Endothelial cell of umbilical vein (primary cell): ENCODE measurements at regions not wholly inside any gene's neighbourhood (a gene's known extent, or its start where the extent isn't known, plus 50 kb on each side); places are given as distances from the start of the nearest gene placed in this dataset.

Experiments used
- BruUV-seq: library from RNA; stranded (reverse); fragments of 400-500 nt; replicated peaks from 2 replicates; lab custom pipeline; 2021; lab: Mats Ljungman, UMichigan
- CTCF ChIA-PET: fragments of 300-600, 350-600 bp; sonication (Branson Sonifier 250); formaldehyde crosslinking; loops from one replicate; lab custom pipeline; 2021; ENCODE audit warnings: antibody characterized with exemption, inconsistent platforms; lab: Charles Lee
- POLR2A ChIA-PET: fragments of 300-600, 350-600 bp; sonication (Branson Sonifier 250); formaldehyde crosslinking; loops from one replicate; lab custom pipeline; 2021; ENCODE audit warnings: antibody characterized with exemption, inconsistent platforms; lab: Charles Lee
- DNase-seq: peaks from one replicate; pipeline ENCODE4 v3.0.0-alpha.2; 2011; ENCODE audit warnings: low read depth, low spot score
- FAIRE-seq: peaks from 2 replicates; lab custom pipeline; 2011; peaks lifted over from hg19 to GRCh38; lab: Jason Lieb, UNC
- H2AFZ ChIP-seq: 2 replicates; pipeline ENCODE4 v1.6.0; 2012; ENCODE audit warnings: low read depth, low read length, control low read depth, inconsistent platforms
- H3K27ac ChIP-seq: 2 replicates; pipeline ENCODE4 v1.5.1; 2011; ENCODE audit warnings: low read depth, mild to moderate bottlenecking, control low read depth, low read length, moderate library complexity; ENCODE audit not compliant: insufficient read depth
- H3K27me3 ChIP-seq, 2 experiments: 2 replicates each; pipeline versions ENCODE4 v1.6.0 to v1.6.1; 2011; ENCODE audit warnings: low read length in 2 of 2, mixed read lengths in 1 of 2; ENCODE audit not compliant: control insufficient read depth in 2 of 2, insufficient read depth in 2 of 2
- H3K36me3 ChIP-seq, 2 experiments: 2 replicates in 1 of 2; 3 replicates in 1 of 2; pipeline ENCODE4 v1.5.1; 2011; ENCODE audit warnings: low read length in 2 of 2, mild to moderate bottlenecking in 1 of 2, moderate library complexity in 1 of 2; ENCODE audit not compliant: control insufficient read depth in 2 of 2, insufficient read depth in 2 of 2; ENCODE audit errors: extremely low read depth in 1 of 2
- H3K4me1 ChIP-seq: 3 replicates; pipeline ENCODE4 v1.5.1; 2011; ENCODE audit warnings: mild to moderate bottlenecking, low read length; ENCODE audit not compliant: control insufficient read depth, insufficient read depth; ENCODE audit errors: extremely low read depth
- H3K4me2 ChIP-seq: 2 replicates; pipeline ENCODE4 v1.6.1; 2011; ENCODE audit warnings: low read length, control low read depth, mixed read lengths; ENCODE audit not compliant: insufficient read depth
- H3K4me3 ChIP-seq, 3 experiments: fragments of 200-600 bp in 1 of 3; sonication (generic), shearing (Covaris generic) in 1 of 3; replicated peaks in 1 of 3; 2 replicates each; pipeline ENCODE4 v1.5.1; 2011 to 2016; ENCODE audit warnings: control low read depth in 3 of 3, low read length in 3 of 3, mild to moderate bottlenecking in 2 of 3, inconsistent platforms in 1 of 3, low read depth in 1 of 3, moderate library complexity in 1 of 3; ENCODE audit not compliant: insufficient read depth in 1 of 3
- H3K79me2 ChIP-seq: 2 replicates; pipeline ENCODE4 v1.6.0; 2012; ENCODE audit warnings: low read length, inconsistent platforms; ENCODE audit not compliant: control insufficient read depth, insufficient read depth
- H3K9ac ChIP-seq: replicated peaks from 2 replicates; pipeline ENCODE3; 2011; ENCODE audit warnings: low read length, control low read depth; ENCODE audit not compliant: insufficient read depth; ENCODE audit errors: extremely low read depth
- H3K9me1 ChIP-seq: replicated peaks from 3 replicates; pipeline ENCODE4 v1.6.0; 2011; ENCODE audit warnings: mild to moderate bottlenecking, low read length; ENCODE audit not compliant: control insufficient read depth, insufficient read depth; ENCODE audit errors: extremely low read depth
- H3K9me3 ChIP-seq: replicated peaks from 2 replicates; pipeline ENCODE4 v1.5.1; 2012; ENCODE audit warnings: low read length, inconsistent platforms; ENCODE audit not compliant: control insufficient read depth, insufficient read depth
- H4K20me1 ChIP-seq: replicated peaks from 2 replicates; pipeline ENCODE3; 2011; ENCODE audit warnings: mild to moderate bottlenecking, low read length; ENCODE audit not compliant: control insufficient read depth, insufficient read depth; ENCODE audit errors: extremely low read depth
- EZH2 ChIP-seq: IDR thresholded peaks from 2 replicates; pipeline ENCODE4 v1.6.1; 2012; ENCODE audit warnings: borderline replicate concordance, low read depth, mild to moderate bottlenecking, moderate library complexity, low read length, inconsistent platforms; ENCODE audit not compliant: severe bottlenecking
- FOS ChIP-seq: IDR thresholded peaks from 2 replicates; pipeline ENCODE4 v1.6.1; 2011; ENCODE audit warnings: mild to moderate bottlenecking, low read length, moderate library complexity, borderline replicate concordance; ENCODE audit not compliant: insufficient read depth
- GATA2 ChIP-seq: IDR thresholded peaks from 2 replicates; pipeline ENCODE4 v1.7.0; 2011; ENCODE audit warnings: low read depth, mild to moderate bottlenecking, moderate library complexity, mixed read lengths, low read length; ENCODE audit not compliant: insufficient read length, insufficient read depth
- JUN ChIP-seq: IDR thresholded peaks from 2 replicates; pipeline ENCODE4 v1.6.1; 2011; ENCODE audit warnings: borderline replicate concordance, low read depth; ENCODE audit not compliant: insufficient read length, insufficient read depth
- MYC ChIP-seq: IDR thresholded peaks from one replicate; pipeline ENCODE4 v1.6.1; 2011; ENCODE audit warnings: mild to moderate bottlenecking, low read depth, low read length
- POLR2A ChIP-seq: IDR thresholded peaks from 2 replicates; pipeline ENCODE4 v1.6.1; 2012; ENCODE audit warnings: low read depth, mild to moderate bottlenecking, control low read depth, low read length
- POLR2AphosphoS5 ChIP-seq: IDR thresholded peaks from 2 replicates; pipeline ENCODE4 v1.6.1; 2012; ENCODE audit warnings: low read depth, mild to moderate bottlenecking, control low read depth, low read length, moderate library complexity; ENCODE audit not compliant: insufficient read depth
- dilution Hi-C: fragments of 300-500 bp; cut with MboI; formaldehyde crosslinking; loops from one replicate; pipeline ENCODE4 v1.15.0; 2019; ENCODE audit warnings: low sequenced_read_pairs; ENCODE audit not compliant: extremely low pct_ligation_motif_present
- intact Hi-C: fragments of 100-400 bp; cut with micrococcal nuclease; formaldehyde crosslinking; loops from one replicate; pipeline ENCODE4 v1.10.0; 2022
- TF ChIP-seq, protein P1 (sequence below): IDR thresholded peaks from 2 replicates; pipeline ENCODE4 v1.6.1; 2011; ENCODE audit not compliant: insufficient read depth, insufficient read length
- TF ChIP-seq, protein P2 (sequence below), 2 donors: IDR thresholded peaks; 1 replicate in 1 of 2; 2 replicates in 1 of 2; pipeline ENCODE4 v1.5.1; 2011; ENCODE audit warnings: low read length in 2 of 2, mild to moderate bottlenecking in 2 of 2, moderate library complexity in 2 of 2, control low read depth in 1 of 2, inconsistent platforms in 1 of 2, low read depth in 1 of 2; ENCODE audit not compliant: insufficient read depth in 1 of 2; ENCODE audit errors: extremely low read depth in 1 of 2

DNA sequence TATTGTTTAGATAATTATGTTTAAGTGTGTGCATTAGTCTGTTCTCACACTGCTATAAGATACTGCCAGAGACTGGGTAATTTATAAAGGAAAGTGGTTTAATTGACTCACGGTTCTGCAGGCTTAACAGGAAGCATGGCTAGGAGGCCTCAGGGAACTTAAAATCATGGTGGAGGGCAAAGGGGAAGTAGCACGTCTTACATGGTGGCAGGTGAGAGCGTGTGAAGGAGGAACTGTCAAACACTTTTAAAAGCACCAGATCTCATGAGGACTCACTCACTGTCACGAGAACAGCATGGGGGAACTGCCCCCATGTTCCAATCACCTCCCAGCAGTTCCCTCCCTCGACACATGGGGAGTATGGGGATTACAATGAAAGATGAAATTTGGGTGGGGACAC, 203.5 kb upstream of the GOT2 start:
- no peaks in the 10 kb centered on the region for H3K36me3 ChIP-seq
- H3K4me2 ChIP-seq = no peak overlapping the region
- CTCF ChIA-PET = no interaction called here
- DNase-seq (no peak), FAIRE-seq (no peak)
- H4K20me1 ChIP-seq = no peaks in the 10 kb centered on the region
- dilution Hi-C loops = no loop called here
- no peaks in the 10 kb centered on the region for H3K79me2 ChIP-seq
- no peak overlapping the region for H3K9ac ChIP-seq
- intact Hi-C loops = no loop called here
- no TSS peak for BruUV-seq
- H2AFZ ChIP-seq = no peak overlapping the region
- H3K27me3 ChIP-seq = no peaks in the 10 kb centered on the region
- H3K4me3 ChIP-seq = no peak overlapping the region
- no peak overlapping the region for H3K27ac ChIP-seq
- TF ChIP-seq POLR2AphosphoS5 = no peak
- no peak for TF ChIP-seq JUN
- TF ChIP-seq FOS = no peak
- no peak for TF ChIP-seq EZH2
- TF ChIP-seq MYC = no peak
- TF ChIP-seq, protein P1, sequence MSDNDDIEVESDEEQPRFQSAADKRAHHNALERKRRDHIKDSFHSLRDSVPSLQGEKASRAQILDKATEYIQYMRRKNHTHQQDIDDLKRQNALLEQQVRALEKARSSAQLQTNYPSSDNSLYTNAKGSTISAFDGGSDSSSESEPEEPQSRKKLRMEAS = no peak
- TF ChIP-seq POLR2A = no peak
- TF ChIP-seq, protein P2, sequence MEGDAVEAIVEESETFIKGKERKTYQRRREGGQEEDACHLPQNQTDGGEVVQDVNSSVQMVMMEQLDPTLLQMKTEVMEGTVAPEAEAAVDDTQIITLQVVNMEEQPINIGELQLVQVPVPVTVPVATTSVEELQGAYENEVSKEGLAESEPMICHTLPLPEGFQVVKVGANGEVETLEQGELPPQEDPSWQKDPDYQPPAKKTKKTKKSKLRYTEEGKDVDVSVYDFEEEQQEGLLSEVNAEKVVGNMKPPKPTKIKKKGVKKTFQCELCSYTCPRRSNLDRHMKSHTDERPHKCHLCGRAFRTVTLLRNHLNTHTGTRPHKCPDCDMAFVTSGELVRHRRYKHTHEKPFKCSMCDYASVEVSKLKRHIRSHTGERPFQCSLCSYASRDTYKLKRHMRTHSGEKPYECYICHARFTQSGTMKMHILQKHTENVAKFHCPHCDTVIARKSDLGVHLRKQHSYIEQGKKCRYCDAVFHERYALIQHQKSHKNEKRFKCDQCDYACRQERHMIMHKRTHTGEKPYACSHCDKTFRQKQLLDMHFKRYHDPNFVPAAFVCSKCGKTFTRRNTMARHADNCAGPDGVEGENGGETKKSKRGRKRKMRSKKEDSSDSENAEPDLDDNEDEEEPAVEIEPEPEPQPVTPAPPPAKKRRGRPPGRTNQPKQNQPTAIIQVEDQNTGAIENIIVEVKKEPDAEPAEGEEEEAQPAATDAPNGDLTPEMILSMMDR (IDR thresholded peaks at IDR 0.05; ENCODE audit: extremely low read depth in 1 of 2, insufficient read depth in 1 of 2, low read depth in 1 of 2, low read length in 2 of 2) = no peak
- no peak for TF ChIP-seq GATA2
- POLR2A ChIA-PET = no interaction called here
- no peaks in the 10 kb centered on the region for H3K9me3 ChIP-seq
- no peaks in the 10 kb centered on the region for H3K4me1 ChIP-seq
- no peaks in the 10 kb centered on the region for H3K9me1 ChIP-seq
